Nephron (organoid): ENCODE measurements at regions not wholly inside any gene's neighbourhood (a gene's known extent, or its start where the extent isn't known, plus 50 kb on each side); places are given as distances from the start of the nearest gene placed in this dataset.
A peak's percentile ranks its signal among the peaks of the same experiment; 100 is the strongest.

Experiments
- H3K27ac Mint-ChIP-seq, 3 experiments: 2 replicates each; pipeline ENCODE4 v1.8.0; 2020; ENCODE audit warnings: mixed read lengths in 3 of 3, mild to moderate bottlenecking in 2 of 3, moderate library complexity in 1 of 3
- H3K27me3 Mint-ChIP-seq: 2 replicates; pipeline ENCODE4 v1.8.0; 2021; ENCODE audit warnings: low read depth, mild to moderate bottlenecking, moderate library complexity, mixed read lengths
- H3K36me3 Mint-ChIP-seq: 2 replicates; pipeline ENCODE4 v1.8.0; 2020; ENCODE audit warnings: low read depth, mixed read lengths
- H3K4me1 Mint-ChIP-seq: 2 replicates; pipeline ENCODE4 v1.8.0; 2020; ENCODE audit warnings: mixed read lengths
- H3K4me3 Mint-ChIP-seq, 3 experiments: 2 replicates each; pipeline ENCODE4 v1.8.0; 2020; ENCODE audit warnings: mild to moderate bottlenecking in 3 of 3, mixed read lengths in 3 of 3, moderate library complexity in 2 of 3
- H3K9me3 Mint-ChIP-seq: 2 replicates; pipeline ENCODE4 v1.8.0; 2020; ENCODE audit warnings: mixed read lengths
- CTCF ChIP-seq, 3 experiments: fragments of 200-600 bp; sonication (generic); IDR thresholded peaks; one replicate each; pipeline ENCODE4 v1.5.0; 2021; ENCODE audit warnings: antibody characterized with exemption in 3 of 3; ENCODE audit not compliant: unreplicated experiment in 3 of 3

- no peaks in the 10 kb centered on the region for H3K27me3 Mint-ChIP-seq
- peak overlapping the region in 1 of 3 experiments; percentile 30 for H3K27ac Mint-ChIP-seq
- H3K4me3 Mint-ChIP-seq: no peak overlapping the region
- peaks cover 4% of the 10 kb centered on the region for H3K9me3 Mint-ChIP-seq
- no peak for TF ChIP-seq CTCF (IDR thresholded peaks at IDR 0.05; ENCODE audit: unreplicated experiment in 3 of 3)
- H3K36me3 Mint-ChIP-seq: no peaks in the 10 kb centered on the region
- H3K4me1 Mint-ChIP-seq: peaks cover 4% of the 10 kb centered on the region
Measured at GRCh38 chr10:35743351-35743750, 101.3 kb upstream of the FZD8 start.

GRCh38 chr10:35739998-35740397 is 97.9 kb upstream of the FZD8 start:
- TF ChIP-seq CTCF (IDR thresholded peaks at IDR 0.05; ENCODE audit: unreplicated experiment in 3 of 3): no peak
- Mint-ChIP-seq H3K27me3 (no peaks in the 10 kb centered on the region), H3K4me3 (no peak overlapping the region), H3K36me3 (peaks cover 4% of the 10 kb centered on the region), H3K9me3 (peaks cover 18% of the 10 kb centered on the region), H3K4me1 (peaks cover 4% of the 10 kb centered on the region), H3K27ac (no peak overlapping the region)

- Mint-ChIP-seq H3K36me3 (peaks cover 4% of the 10 kb centered on the region), H3K27me3 (no peaks in the 10 kb centered on the region), H3K9me3 (peaks cover 31% of the 10 kb centered on the region), H3K27ac (no peak overlapping the region), H3K4me1 (no peaks in the 10 kb centered on the region), H3K4me3 (no peak overlapping the region)
- no peak for TF ChIP-seq CTCF (IDR thresholded peaks at IDR 0.05; ENCODE audit: unreplicated experiment in 3 of 3)
Measured at GRCh38 chr10:35735412-35735811, 93.3 kb upstream of the FZD8 start.

GRCh38 chr10:35731828-35732227 is 89.7 kb upstream of the FZD8 start:
- Mint-ChIP-seq H3K27ac (no peak overlapping the region), H3K27me3 (peaks cover 3% of the 10 kb centered on the region), H3K9me3 (peaks cover 24% of the 10 kb centered on the region), H3K36me3 (peaks cover 4% of the 10 kb centered on the region), H3K4me3 (no peak overlapping the region), H3K4me1 (peaks cover 5% of the 10 kb centered on the region)
- no peak for TF ChIP-seq CTCF (IDR thresholded peaks at IDR 0.05; ENCODE audit: unreplicated experiment in 3 of 3)

- no peak for TF ChIP-seq CTCF (IDR thresholded peaks at IDR 0.05; ENCODE audit: unreplicated experiment in 3 of 3)
- no peak overlapping the region for H3K4me3 Mint-ChIP-seq
- H3K27ac Mint-ChIP-seq: no peak overlapping the region
- peaks cover 9% of the 10 kb centered on the region for H3K9me3 Mint-ChIP-seq
- H3K27me3 Mint-ChIP-seq: peaks cover 3% of the 10 kb centered on the region
- no peaks in the 10 kb centered on the region for H3K36me3 Mint-ChIP-seq
- H3K4me1 Mint-ChIP-seq: peaks cover 5% of the 10 kb centered on the region
Measured at GRCh38 chr10:35728341-35728740, 86.2 kb upstream of the FZD8 start.

- peaks cover 5% of the 10 kb centered on the region for H3K4me1 Mint-ChIP-seq
- no peak overlapping the region for H3K4me3 Mint-ChIP-seq
- no peak for TF ChIP-seq CTCF (IDR thresholded peaks at IDR 0.05; ENCODE audit: unreplicated experiment in 3 of 3)
Measured at GRCh38 chr10:35726846-35727245, 84.8 kb upstream of the FZD8 start.

More at GRCh38 chr10:35726846-35727245, 84.8 kb upstream of the FZD8 start:
- no peaks in the 10 kb centered on the region for H3K36me3 Mint-ChIP-seq
- H3K27me3 Mint-ChIP-seq: peaks cover 3% of the 10 kb centered on the region
- no peaks in the 10 kb centered on the region for H3K9me3 Mint-ChIP-seq
- no peak overlapping the region for H3K27ac Mint-ChIP-seq
